GM18505 (cell line): ENCODE measurements at regions not wholly inside any gene's neighbourhood (a gene's known extent, or its start where the extent isn't known, plus 50 kb on each side); places are given as distances from the start of the nearest gene placed in this dataset.

Source experiments
- ATAC-seq: cut with Tn5 transposase; IDR thresholded peaks from one replicate; pipeline ENCODE4 v1.9.1; 2021; ENCODE audit not compliant: unreplicated experiment
- POLR2A ChIP-seq: IDR thresholded peaks from 4 replicates; pipeline ENCODE4 v1.6.1; 2011; ENCODE audit warnings: borderline replicate concordance; ENCODE audit not compliant: insufficient read depth, insufficient read length; ENCODE audit errors: extremely low read depth

DNA sequence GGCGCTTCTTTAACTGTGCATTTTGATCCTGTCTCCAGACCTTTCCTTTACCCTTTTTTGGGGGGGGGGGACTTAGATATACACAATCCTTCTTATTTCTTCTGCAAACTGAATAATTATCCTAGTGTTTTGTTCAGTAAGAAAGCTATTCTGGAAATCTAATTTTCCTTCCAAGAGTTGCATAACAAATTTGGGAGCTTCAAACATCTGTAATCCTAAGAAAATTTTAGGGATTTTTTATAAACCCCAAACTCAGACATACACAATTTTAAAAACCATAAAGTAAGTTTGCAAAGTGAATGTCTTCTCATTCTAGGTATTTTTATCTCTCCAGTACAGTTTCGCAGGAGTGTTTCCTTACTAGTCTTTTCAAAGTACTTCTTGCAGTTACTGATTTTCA, 182.7 kb upstream of the E2F7 start:
- no peak for TF ChIP-seq POLR2A
- ATAC-seq, result no peak

DNA sequence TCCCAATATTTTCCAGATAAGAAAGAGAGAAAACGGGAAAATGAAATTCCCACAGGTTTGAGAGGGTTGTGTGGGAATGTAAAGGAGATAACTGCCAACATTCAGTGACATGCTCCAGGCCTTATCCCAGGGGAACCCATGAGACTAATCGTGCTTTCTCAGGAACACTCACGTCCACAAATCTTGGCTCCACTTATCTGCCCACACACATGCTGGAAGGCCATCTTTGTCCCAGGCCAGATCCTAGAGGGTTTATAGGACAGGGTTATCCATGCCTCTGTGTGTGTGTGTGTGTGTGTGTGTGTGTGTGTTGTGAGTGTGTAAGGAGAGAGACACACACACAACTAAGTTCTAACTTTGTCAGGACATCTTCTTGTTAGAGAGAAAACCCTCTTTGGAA, 182.2 kb upstream of the E2F7 start:
- TF ChIP-seq POLR2A, result no peak
- no peak for ATAC-seq

DNA sequence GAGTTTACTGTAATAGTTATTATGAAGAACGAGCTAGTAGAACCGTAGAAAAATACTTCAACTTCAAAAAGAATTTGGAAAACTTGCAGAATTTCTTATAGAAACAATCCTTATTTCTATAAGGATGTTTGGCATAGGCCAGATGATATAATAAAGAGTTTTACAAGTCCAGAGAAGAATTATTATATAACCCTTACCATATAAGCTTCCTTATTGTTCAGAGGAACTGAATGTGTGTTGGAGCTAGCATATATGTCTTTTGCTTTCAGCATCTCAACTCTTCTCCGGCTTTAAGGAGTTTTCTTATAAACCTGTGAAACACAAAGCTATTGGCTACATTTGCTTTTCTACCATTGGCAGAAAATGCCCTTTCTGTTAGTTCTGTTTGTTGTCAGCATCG, 178.0 kb upstream of the E2F7 start:
- no peak for ATAC-seq
- TF ChIP-seq POLR2A, result no peak

DNA sequence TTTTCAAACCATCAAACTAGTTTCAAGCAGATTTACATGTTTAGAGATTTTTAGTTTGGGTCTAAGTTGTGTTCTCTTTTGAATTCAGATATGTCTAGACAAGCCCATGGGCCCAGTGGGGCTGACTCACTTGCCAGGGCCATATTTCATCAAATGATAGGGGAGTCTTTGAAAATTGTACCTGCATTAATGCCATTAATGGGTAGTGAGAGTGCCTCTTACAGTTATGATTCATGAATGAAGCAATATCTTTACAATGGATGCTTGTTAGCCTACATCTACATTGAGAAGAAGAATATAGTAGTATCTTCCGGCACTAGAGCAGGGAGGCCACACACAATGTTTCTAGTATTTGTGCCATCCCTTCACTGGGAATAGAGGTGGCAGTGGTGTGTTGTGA, 174.2 kb upstream of the E2F7 start:
- TF ChIP-seq POLR2A, result no peak
- ATAC-seq, result no peak

DNA sequence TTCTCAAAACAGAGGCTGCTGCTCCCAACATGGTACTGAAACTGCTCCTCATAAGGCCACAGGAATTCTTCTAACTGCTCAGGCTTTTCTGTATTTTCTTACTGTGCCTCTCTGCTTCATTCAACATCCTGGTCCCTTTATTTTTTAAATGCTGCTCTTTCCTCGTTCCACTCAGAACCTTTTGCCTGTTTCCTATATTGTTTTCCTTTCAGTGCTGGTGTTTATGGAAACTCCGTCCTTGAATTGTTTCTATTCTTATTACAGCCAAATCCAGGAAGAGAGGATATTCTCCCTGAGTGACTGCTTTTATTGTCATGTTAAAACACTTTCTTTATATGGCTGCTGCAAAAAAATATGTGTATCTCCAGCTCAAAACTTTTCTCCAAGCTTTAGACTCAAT, 173.0 kb upstream of the E2F7 start:
- no peak for TF ChIP-seq POLR2A
- no peak for ATAC-seq

DNA sequence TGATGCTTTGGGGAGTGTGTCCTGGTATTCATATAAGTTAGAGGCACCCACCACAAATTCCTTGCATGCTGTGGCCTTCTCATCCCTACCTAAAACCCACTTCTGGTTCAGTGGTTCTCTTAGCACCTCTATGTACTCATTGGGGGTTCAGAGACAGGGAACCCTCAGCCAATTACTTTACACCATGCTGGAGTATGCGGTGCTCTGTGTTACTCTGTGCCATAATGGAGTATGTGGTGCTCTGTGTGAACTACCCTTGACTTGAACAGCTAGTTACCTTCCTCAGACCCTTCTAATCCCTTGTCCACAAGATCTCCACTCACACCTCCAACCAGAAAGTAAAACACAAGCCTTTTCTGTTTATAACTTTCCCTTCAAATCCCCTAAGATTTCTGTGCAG, 172.5 kb upstream of the E2F7 start:
- no peak for TF ChIP-seq POLR2A
- no peak for ATAC-seq

DNA sequence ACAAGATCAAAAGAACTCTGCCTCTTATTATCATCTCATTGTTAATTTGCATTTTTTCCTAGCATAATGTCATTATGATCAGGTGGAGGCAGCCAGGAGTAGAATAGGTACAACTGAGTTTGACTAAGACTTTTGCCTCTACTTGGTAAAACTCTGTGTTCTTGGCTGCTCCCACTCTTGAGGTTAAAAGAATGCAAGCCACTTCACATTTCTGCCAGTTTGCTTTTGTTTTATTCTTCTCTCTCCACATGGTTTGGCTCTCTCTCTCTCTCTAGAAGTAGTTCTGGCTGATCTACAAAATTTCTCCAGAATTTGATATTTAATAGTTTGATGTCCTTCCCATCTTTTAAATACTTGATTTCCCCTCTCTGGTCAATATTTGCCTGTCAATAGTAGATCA, 170.7 kb upstream of the E2F7 start:
- no peak for TF ChIP-seq POLR2A
- no peak for ATAC-seq

DNA sequence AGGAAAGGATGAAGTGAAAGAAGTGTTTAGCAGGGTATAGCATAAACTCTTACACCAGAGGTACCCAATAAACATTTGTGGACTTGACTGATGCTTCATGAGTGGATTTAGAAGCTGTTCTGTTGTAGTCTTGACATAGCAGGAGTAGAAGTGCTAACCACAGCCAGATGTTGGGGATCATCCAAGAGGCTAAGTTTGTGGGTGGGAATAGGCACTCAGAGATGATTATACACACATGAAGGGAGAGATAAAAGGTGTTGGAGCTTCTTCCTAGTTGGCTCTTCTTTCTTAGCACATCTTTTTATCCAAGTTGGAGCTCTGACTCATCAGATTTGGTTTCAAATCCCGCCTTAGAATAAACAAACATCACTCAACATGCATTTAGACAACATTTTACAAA, 166.7 kb upstream of the E2F7 start:
- ATAC-seq, result no peak
- no peak for TF ChIP-seq POLR2A

DNA sequence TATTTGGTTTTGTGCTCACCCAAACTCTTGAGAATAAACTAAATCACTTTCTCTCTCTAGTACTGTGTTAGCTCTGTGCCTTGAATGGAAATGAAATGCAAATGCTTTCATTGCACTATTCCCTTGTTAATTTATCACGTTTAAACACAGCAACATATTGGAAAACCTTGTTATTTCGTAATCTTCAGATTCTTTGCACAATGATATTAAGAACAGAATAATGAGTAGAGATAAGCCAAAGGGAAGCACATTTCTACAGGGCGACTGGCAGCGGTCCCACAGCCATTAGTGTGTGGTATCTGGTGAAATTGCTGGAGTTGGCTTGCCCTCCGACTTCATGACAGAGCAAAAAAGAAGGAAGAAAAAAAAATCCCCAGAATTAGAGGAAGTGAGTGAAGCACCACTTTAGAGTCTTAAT, 166.1 kb upstream of the E2F7 start:
- no peak for ATAC-seq

DNA sequence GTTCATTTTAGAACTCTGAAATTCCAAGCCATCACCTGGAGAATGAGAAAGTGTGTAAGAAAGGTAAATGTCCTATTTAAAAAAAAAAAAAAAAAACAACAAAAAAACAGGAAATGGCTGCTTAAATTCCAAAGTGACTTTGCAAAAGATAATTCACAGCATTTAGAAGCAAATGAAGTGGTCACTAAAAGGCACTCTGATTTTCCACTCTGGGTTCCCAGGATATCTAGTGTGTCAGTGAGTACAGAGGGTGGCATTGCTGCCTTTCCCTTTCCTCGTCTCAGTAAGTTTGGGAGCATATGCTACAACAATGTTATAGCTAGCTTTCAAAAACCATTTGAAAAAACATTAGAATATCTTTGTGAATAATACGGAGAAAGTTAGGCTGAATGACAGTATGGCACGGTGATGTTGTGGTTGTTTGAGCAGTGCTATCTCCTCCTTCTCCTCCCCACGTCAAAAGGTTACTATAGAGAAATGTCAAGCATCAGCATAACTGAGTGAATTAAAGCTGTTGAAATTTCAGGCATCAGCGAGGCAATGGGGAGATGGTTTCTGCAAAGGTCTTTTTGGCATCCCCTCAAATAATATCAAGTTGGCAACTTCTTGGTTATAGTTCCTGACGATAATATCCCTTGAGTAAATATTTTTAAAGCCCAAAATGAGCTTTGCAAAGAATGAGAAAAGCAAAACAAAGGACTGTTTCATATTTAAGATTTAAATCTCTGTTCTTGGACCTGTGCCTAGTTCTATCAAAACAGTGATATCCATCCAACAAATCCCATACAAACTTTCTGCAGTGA, 164.5 kb upstream of the E2F7 start:
- no peak for TF ChIP-seq POLR2A
- no peak for ATAC-seq

More for the DNA sequence above, 166.1 kb upstream of the E2F7 start:
- TF ChIP-seq POLR2A, result no peak

DNA sequence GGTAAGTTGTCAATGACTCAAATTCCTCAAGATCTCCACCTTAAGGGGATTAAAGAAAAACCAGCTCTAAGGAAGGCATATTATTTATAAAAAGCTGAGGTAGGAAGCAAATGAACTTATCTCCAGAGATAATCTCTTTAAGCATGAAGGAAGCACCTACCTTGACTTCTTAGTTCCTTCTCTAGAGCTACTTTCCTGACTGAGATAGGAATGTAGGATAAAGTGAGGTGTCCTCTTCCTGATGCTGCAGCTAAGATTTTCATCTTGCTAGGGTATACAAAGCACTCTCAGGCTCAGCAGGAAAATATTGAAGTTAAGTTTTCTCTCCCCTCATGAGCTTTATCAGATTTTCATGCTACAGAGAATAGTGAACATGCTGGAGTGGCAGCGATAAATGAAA, 163.0 kb upstream of the E2F7 start:
- no peak for ATAC-seq
- TF ChIP-seq POLR2A, result no peak

DNA sequence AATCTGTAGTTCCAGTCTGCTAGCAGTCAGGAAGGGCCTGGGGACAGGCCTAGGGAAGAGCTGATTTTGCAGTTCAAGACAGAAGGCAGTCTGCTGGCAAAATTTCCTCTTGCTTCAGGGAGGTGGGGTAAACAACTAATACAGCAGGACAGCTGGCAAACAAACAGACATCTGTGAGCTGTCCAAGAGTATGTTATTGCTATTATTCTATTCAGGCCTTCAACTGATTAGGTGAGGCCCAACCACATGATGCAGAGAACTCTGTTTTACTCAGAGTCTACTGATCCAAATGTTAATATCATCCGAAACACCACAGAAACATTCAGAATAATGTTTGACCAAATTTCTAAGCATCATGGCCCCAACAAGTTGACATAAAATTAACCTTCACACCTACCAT, 161.0 kb upstream of the E2F7 start:
- TF ChIP-seq POLR2A, result no peak
- no peak for ATAC-seq

DNA sequence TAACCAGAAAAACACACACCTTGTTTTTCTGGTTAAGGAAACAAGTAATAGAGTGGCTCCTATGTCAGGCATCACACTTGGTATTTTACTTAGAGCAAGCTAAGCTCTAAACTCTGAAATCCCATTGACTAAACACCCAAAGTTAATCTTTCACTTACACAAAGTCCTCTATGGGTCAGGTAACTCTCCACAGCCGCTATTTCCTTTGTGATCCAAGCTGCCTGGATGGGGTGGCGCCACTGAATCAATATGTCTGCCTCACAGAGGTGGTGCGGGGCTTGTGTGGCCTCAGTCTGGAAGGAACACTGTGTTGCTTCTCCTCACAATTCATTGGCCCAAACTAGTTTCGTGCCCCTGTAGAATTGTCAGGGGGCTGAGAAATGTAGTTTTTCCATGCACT, 160.0 kb upstream of the E2F7 start:
- TF ChIP-seq POLR2A, result no peak
- ATAC-seq, result no peak

DNA sequence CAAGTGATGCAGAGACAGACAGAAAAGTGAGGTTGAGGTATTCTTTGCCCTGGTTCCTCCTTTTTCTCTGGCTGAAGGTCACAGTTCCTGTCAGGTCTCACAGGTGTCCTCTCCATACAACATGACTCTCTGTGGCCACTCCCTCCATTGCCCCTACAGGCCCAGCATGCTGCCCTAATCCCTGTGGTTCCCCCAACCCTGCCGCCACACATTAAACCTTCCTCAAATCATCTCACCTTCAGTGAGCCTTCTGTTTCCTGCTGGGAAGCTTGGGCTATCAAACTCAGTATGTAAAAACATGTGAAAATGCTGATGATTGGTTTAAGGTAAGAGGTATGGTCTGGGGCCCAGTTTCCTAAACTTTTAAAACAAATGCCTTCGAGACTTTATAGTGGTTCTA, 159.0 kb upstream of the E2F7 start:
- no peak for ATAC-seq
- no peak for TF ChIP-seq POLR2A

DNA sequence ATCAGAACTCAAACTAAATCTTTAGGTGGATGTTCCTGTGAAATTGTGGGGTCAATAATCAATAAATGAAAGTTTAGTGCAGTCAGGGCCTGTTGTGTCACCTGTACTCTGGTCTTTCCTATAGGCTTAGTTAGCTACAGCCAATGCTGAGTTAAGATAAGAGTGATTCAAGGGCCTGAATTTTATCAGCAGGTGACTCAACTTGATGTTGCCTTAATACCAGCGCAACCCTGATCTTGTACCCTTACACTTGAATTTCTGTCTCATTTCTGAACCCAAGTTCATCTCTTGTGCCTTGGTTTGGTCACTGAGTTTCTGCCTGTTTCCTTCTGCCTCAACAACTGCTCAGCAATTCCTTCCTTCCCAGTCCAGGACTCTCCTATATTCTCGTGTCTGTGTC, 157.0 kb upstream of the E2F7 start:
- no peak for TF ChIP-seq POLR2A
- no peak for ATAC-seq
